ENCODE measurements at regions not wholly inside any gene's neighbourhood (a gene's known extent, or its start where the extent isn't known, plus 50 kb on each side); places are given as distances from the start of the nearest gene placed in this dataset.

DNA sequence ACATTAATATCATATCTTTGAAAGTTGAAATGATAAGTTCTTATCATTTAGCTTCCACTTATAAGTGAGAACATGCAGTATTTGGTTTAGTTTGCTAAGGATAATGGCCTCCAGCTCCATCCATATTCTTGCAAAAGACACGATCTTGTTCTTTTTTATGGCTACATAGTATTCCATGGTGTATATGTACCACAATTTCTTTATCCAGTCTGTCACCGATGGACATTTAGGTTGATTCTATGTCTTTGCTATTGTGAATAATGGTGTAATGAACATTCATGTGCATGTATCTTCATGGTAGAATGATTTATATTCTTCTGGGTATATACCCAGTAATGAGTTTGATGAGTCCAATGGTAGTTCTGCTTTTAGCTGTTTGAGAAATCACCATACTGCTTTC is 135.0 kb upstream of the PRR16 start:
- Histone ChIP-seq H3K4me1 (ENCODE audit: insufficient read depth, low read length) (no peaks in the 10 kb centered on the region), H3K36me3 (ENCODE audit: insufficient read depth, low read length) (no peaks in the 10 kb centered on the region), H3K9me3 (ENCODE audit: control insufficient read depth in 1 of 2, insufficient read depth in 1 of 2, low read length in 2 of 2) (peaks cover 0 to 4% of the 10 kb centered on the region in 2 experiments), H3K27ac (ENCODE audit: low read depth in 1 of 2, low read length in 2 of 2) (no peak overlapping the region), H3K4me3 (ENCODE audit: low read length) (no peak overlapping the region), H3K27me3 (ENCODE audit: control insufficient read depth in 1 of 2, insufficient read depth in 2 of 2, low read length in 2 of 2) (no peaks in the 10 kb centered on the region)
- DNase-seq, result no peak
- TF ChIP-seq, protein P1, sequence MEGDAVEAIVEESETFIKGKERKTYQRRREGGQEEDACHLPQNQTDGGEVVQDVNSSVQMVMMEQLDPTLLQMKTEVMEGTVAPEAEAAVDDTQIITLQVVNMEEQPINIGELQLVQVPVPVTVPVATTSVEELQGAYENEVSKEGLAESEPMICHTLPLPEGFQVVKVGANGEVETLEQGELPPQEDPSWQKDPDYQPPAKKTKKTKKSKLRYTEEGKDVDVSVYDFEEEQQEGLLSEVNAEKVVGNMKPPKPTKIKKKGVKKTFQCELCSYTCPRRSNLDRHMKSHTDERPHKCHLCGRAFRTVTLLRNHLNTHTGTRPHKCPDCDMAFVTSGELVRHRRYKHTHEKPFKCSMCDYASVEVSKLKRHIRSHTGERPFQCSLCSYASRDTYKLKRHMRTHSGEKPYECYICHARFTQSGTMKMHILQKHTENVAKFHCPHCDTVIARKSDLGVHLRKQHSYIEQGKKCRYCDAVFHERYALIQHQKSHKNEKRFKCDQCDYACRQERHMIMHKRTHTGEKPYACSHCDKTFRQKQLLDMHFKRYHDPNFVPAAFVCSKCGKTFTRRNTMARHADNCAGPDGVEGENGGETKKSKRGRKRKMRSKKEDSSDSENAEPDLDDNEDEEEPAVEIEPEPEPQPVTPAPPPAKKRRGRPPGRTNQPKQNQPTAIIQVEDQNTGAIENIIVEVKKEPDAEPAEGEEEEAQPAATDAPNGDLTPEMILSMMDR (IDR thresholded peaks at IDR 0.05), result no peak
- intact Hi-C loops (cut with DNase I, micrococcal nuclease), result no loop called here
- Mint-ChIP-seq H3K27me3 (no peaks in the 10 kb centered on the region), H3K9me3 (peaks cover 7% of the 10 kb centered on the region), H3K4me1 (ENCODE audit: low read depth) (no peaks in the 10 kb centered on the region), H3K27ac (no peak overlapping the region), H3K36me3 (ENCODE audit: low read depth) (no peaks in the 10 kb centered on the region), H3K4me3 (no peak overlapping the region)
- no peak for ATAC-seq (ENCODE audit: poor library complexity)
- ChIA-PET POLR2A (no interaction called here), CTCF (no interaction called here)

DNA sequence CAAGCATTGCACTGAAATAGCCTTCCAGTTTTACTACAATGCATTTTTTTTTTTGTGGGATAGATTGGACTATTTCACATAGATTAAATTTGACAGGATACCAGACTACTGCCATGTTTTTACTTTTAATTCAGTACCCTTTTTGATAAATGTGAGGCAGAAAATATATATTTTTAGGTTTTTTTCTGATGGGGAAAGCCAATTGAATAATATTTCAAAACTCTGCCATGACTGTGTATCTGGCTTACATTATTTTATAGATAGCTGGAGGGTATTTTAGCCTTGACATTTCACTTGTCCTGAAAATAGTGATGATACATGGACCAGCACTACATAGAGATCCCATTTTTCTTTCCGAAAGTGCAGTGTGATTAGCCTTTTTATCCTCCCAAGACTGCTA is 133.5 kb upstream of the PRR16 start:
- H3K36me3 ChIP-seq (ENCODE audit: insufficient read depth, low read length), result no peaks in the 10 kb centered on the region
- no peak overlapping the region for H3K27ac ChIP-seq (ENCODE audit: low read depth in 1 of 2, low read length in 2 of 2)
- peaks cover 7% of the 10 kb centered on the region for H3K9me3 Mint-ChIP-seq
- no peaks in the 10 kb centered on the region for H3K27me3 ChIP-seq (ENCODE audit: control insufficient read depth in 1 of 2, insufficient read depth in 2 of 2, low read length in 2 of 2)
- H3K4me1 Mint-ChIP-seq (ENCODE audit: low read depth), result no peaks in the 10 kb centered on the region
- CTCF ChIA-PET, result no interaction called here
- H3K36me3 Mint-ChIP-seq (ENCODE audit: low read depth), result no peaks in the 10 kb centered on the region
- ATAC-seq (ENCODE audit: poor library complexity) (no peak), DNase-seq (no peak)
- H3K4me1 ChIP-seq (ENCODE audit: insufficient read depth, low read length), result no peaks in the 10 kb centered on the region
- H3K27ac Mint-ChIP-seq, result no peak overlapping the region
- intact Hi-C loops (cut with DNase I, micrococcal nuclease), result no loop called here
- POLR2A ChIA-PET, result no interaction called here
- no peak overlapping the region for H3K4me3 Mint-ChIP-seq
- no peaks in the 10 kb centered on the region for H3K27me3 Mint-ChIP-seq
- TF ChIP-seq, protein P1 (IDR thresholded peaks at IDR 0.05), result no peak
- peaks cover 0 to 3% of the 10 kb centered on the region in 2 experiments for H3K9me3 ChIP-seq (ENCODE audit: control insufficient read depth in 1 of 2, insufficient read depth in 1 of 2, low read length in 2 of 2)
- no peak overlapping the region for H3K4me3 ChIP-seq (ENCODE audit: low read length)

DNA sequence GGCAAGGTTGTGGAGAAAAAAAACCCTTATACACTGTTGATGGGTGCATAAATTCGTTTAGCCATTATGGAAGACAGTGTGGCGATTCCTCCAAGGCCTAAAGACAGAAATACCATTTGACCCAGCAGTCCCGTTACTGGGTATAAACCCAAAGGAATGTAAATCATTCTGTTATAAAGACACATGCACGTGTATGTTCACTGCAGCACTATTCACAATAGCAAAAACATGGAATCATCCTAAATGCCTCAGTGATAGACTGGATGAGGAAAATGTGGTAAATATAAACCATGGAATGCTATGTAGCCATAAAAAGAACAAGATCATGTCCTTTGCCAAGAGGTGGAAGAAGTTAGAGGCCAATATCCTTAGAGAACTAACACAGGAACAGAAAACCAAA is 119.9 kb upstream of the PRR16 start:
- ATAC-seq (ENCODE audit: poor library complexity) (no peak), DNase-seq (no peak)
- TF ChIP-seq, protein P1 (IDR thresholded peaks at IDR 0.05), result no peak
- Histone ChIP-seq H3K27ac (ENCODE audit: low read depth in 1 of 2, low read length in 2 of 2) (no peak overlapping the region), H3K4me1 (ENCODE audit: insufficient read depth, low read length) (no peaks in the 10 kb centered on the region), H3K4me3 (ENCODE audit: low read length) (no peak overlapping the region), H3K27me3 (ENCODE audit: control insufficient read depth in 1 of 2, insufficient read depth in 2 of 2, low read length in 2 of 2) (no peaks in the 10 kb centered on the region), H3K36me3 (ENCODE audit: insufficient read depth, low read length) (no peaks in the 10 kb centered on the region), H3K9me3 (ENCODE audit: control insufficient read depth in 1 of 2, insufficient read depth in 1 of 2, low read length in 2 of 2) (peaks cover 0 to 3% of the 10 kb centered on the region in 2 experiments)
- Mint-ChIP-seq H3K4me1 (ENCODE audit: low read depth) (no peaks in the 10 kb centered on the region), H3K4me3 (no peak overlapping the region), H3K27me3 (no peaks in the 10 kb centered on the region), H3K27ac (no peak overlapping the region), H3K36me3 (ENCODE audit: low read depth) (no peaks in the 10 kb centered on the region), H3K9me3 (peaks cover 3% of the 10 kb centered on the region)
- CTCF ChIA-PET, result no interaction called here
- intact Hi-C loops (cut with DNase I, micrococcal nuclease), result no loop called here
- POLR2A ChIA-PET, result no interaction called here

Measured in CD4-positive, alpha-beta T cell (primary cell).